Endothelial cell of umbilical vein (primary cell): ENCODE measurements at regions not wholly inside any gene's neighbourhood (a gene's known extent, or its start where the extent isn't known, plus 50 kb on each side); places are given as distances from the start of the nearest gene placed in this dataset.

Experiments
- FOS ChIP-seq: IDR thresholded peaks from 2 replicates; pipeline ENCODE4 v1.6.1; 2011; ENCODE audit warnings: mild to moderate bottlenecking, low read length, moderate library complexity, borderline replicate concordance; ENCODE audit not compliant: insufficient read depth
- POLR2AphosphoS5 ChIP-seq: IDR thresholded peaks from 2 replicates; pipeline ENCODE4 v1.6.1; 2012; ENCODE audit warnings: low read depth, mild to moderate bottlenecking, control low read depth, low read length, moderate library complexity; ENCODE audit not compliant: insufficient read depth
- TF ChIP-seq, protein P1 (sequence below), 2 donors: IDR thresholded peaks; 1 replicate in 1 of 2; 2 replicates in 1 of 2; pipeline ENCODE4 v1.5.1; 2011; ENCODE audit warnings: low read length in 2 of 2, mild to moderate bottlenecking in 2 of 2, moderate library complexity in 2 of 2, control low read depth in 1 of 2, inconsistent platforms in 1 of 2, low read depth in 1 of 2; ENCODE audit not compliant: insufficient read depth in 1 of 2; ENCODE audit errors: extremely low read depth in 1 of 2
- TF ChIP-seq, protein P2 (sequence below): IDR thresholded peaks from 2 replicates; pipeline ENCODE4 v1.6.1; 2011; ENCODE audit not compliant: insufficient read depth, insufficient read length

DNA sequence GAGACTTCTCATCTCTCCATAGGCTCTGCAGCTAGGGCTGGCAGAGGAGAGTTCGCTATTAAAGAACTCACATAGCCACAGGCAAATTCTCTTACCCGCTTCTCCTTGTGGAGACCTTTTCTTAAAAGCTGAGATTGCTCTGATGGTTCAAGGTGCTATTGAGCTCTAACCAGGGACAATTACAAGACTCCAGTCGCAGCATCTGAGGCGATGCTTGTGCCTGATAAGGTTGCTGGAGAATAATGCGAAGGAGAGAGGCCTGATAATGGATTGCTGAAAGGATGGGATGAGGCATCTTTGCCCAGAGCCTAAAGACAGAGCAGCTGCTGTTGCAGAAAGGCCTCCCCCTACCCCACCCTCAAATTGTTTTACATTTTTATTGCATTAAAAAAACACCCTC, 244.5 kb upstream of the SOX14 start:
- TF ChIP-seq, protein P1, sequence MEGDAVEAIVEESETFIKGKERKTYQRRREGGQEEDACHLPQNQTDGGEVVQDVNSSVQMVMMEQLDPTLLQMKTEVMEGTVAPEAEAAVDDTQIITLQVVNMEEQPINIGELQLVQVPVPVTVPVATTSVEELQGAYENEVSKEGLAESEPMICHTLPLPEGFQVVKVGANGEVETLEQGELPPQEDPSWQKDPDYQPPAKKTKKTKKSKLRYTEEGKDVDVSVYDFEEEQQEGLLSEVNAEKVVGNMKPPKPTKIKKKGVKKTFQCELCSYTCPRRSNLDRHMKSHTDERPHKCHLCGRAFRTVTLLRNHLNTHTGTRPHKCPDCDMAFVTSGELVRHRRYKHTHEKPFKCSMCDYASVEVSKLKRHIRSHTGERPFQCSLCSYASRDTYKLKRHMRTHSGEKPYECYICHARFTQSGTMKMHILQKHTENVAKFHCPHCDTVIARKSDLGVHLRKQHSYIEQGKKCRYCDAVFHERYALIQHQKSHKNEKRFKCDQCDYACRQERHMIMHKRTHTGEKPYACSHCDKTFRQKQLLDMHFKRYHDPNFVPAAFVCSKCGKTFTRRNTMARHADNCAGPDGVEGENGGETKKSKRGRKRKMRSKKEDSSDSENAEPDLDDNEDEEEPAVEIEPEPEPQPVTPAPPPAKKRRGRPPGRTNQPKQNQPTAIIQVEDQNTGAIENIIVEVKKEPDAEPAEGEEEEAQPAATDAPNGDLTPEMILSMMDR (IDR thresholded peaks at IDR 0.05; ENCODE audit: extremely low read depth in 1 of 2, insufficient read depth in 1 of 2, low read depth in 1 of 2, low read length in 2 of 2) = no peak
- TF ChIP-seq FOS (no peak), POLR2AphosphoS5 (no peak)
- TF ChIP-seq, protein P2, sequence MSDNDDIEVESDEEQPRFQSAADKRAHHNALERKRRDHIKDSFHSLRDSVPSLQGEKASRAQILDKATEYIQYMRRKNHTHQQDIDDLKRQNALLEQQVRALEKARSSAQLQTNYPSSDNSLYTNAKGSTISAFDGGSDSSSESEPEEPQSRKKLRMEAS = no peak
